K562 (cell line): ENCODE measurements at regions not wholly inside any gene's neighbourhood (a gene's known extent, or its start where the extent isn't known, plus 50 kb on each side); places are given as distances from the start of the nearest gene placed in this dataset.

Experiments used
- ATAC-seq: fragments of 200-7000 bp; cut with Tn5 transposase; 3 replicates; pipeline ENCODE4 v1.9.1; 2020; ENCODE audit warnings: moderate library complexity
- BruUV-seq: library from RNA; stranded (reverse); fragments of 400-500 nt; replicated peaks from 2 replicates; lab custom pipeline; 2021; lab: Mats Ljungman, UMichigan
- CTCF ChIA-PET: fragments of 300-600 bp; formaldehyde crosslinking; extraction: SDS; loops from one replicate; lab custom pipeline; 2021; ENCODE audit warnings: low intra/inter-chr PET ratio; lab: Yijun Ruan, JAX
- POLR2A ChIA-PET: fragments of 300-600, 350-650 bp; sonication (Branson Sonifier 250); formaldehyde crosslinking; extraction: SDS; loops from one replicate; lab custom pipeline; 2021; ENCODE audit warnings: antibody characterized with exemption, inconsistent platforms; lab: Yijun Ruan, JAX
- DNase-seq, 4 experiments: peaks; one replicate each; pipeline versions ENCODE4 v3.0.0 to v3.0.0-alpha.2; 2011 to 2018; ENCODE audit warnings: low spot score in 3 of 4, mixed read lengths in 3 of 4; ENCODE audit errors: extremely low read depth in 1 of 4
- FAIRE-seq: peaks from 2 replicates; lab custom pipeline; 2011; peaks lifted over from hg19 to GRCh38; lab: Jason Lieb, UNC
- H2AFZ ChIP-seq: 2 replicates; pipeline ENCODE4 v1.6.0; 2011; ENCODE audit warnings: low read depth, low read length, control low read depth, inconsistent platforms
- H3K27ac ChIP-seq: fragments of 200-600 bp; 3 replicates; pipeline ENCODE4 v1.8.0; 2011; ENCODE audit warnings: low read depth, mild to moderate bottlenecking, control low read depth, inconsistent platforms, low read length, moderate library complexity, mixed read lengths; ENCODE audit errors: extremely low read depth
- H3K27me3 ChIP-seq, 2 experiments: fragments of 300-600 bp in 1 of 2; 2 replicates in 1 of 2; 3 replicates in 1 of 2; pipeline versions ENCODE4 v1.6.0 to v1.8.0; 2011; ENCODE audit warnings: inconsistent platforms in 2 of 2, low read length in 2 of 2, mild to moderate bottlenecking in 1 of 2, mixed read lengths in 1 of 2, moderate library complexity in 1 of 2; ENCODE audit not compliant: control insufficient read depth in 2 of 2, insufficient read depth in 2 of 2
- H3K36me3 ChIP-seq: fragments of 300-600 bp; 3 replicates; pipeline ENCODE4 v1.8.0; 2011; ENCODE audit warnings: mild to moderate bottlenecking, low read length, inconsistent platforms; ENCODE audit not compliant: control insufficient read depth, insufficient read depth
- H3K4me1 ChIP-seq, 2 experiments: fragments of 200-600 bp in 1 of 2; replicated peaks in 1 of 2; 2 replicates in 1 of 2; 3 replicates in 1 of 2; pipeline versions ENCODE4 v1.5.1 to v1.8.0; 2011; ENCODE audit warnings: inconsistent platforms in 2 of 2, low read length in 2 of 2, mild to moderate bottlenecking in 1 of 2, mixed read lengths in 1 of 2, moderate library complexity in 1 of 2; ENCODE audit not compliant: control insufficient read depth in 2 of 2, insufficient read depth in 2 of 2
- H3K4me2 ChIP-seq: 2 replicates; pipeline ENCODE4 v1.6.1; 2011; ENCODE audit warnings: low read length, control low read depth, inconsistent platforms, mixed read lengths; ENCODE audit not compliant: insufficient read depth
- H3K4me3 ChIP-seq: fragments of 200-600 bp; sonication (generic), shearing (Covaris generic); 2 replicates; pipeline ENCODE4 v1.5.1; 2016; ENCODE audit warnings: control low read depth, inconsistent platforms
- H3K79me2 ChIP-seq: fragments of 200-600 bp; 3 replicates; pipeline ENCODE4 v1.8.0; 2011; ENCODE audit warnings: low read length, inconsistent platforms; ENCODE audit not compliant: control insufficient read depth, insufficient read depth
- H3K9ac ChIP-seq, 2 experiments: 2 replicates each; pipeline versions ENCODE4 v1.6.0 to v1.6.1; 2011; ENCODE audit warnings: low read depth in 2 of 2, low read length in 2 of 2, control low read depth in 1 of 2, inconsistent platforms in 1 of 2, mild to moderate bottlenecking in 1 of 2, mixed read lengths in 1 of 2; ENCODE audit not compliant: insufficient read depth in 1 of 2
- H3K9me1 ChIP-seq: one replicate; pipeline ENCODE4 v1.6.0; 2011; ENCODE audit warnings: inconsistent platforms, mild to moderate bottlenecking, low read length, moderate library complexity; ENCODE audit not compliant: control insufficient read depth, insufficient read depth
- H3K9me3 ChIP-seq: replicated peaks from 2 replicates; pipeline ENCODE4 v1.5.1; 2011; ENCODE audit warnings: low read depth, low read length, inconsistent platforms; ENCODE audit not compliant: control insufficient read depth, insufficient read depth
- H4K20me1 ChIP-seq: replicated peaks from 2 replicates; pipeline ENCODE4 v1.6.1; 2011; ENCODE audit warnings: low read length, inconsistent platforms, mixed read lengths; ENCODE audit not compliant: control insufficient read depth, insufficient read depth
- BRCA1 ChIP-seq, 2 experiments: fragments of 450-650 bp in 1 of 2; sonication (generic) in 1 of 2; formaldehyde crosslinking in 1 of 2; IDR thresholded peaks; 2 replicates each; pipeline versions ENCODE4 v1.5.0 to v1.6.1; 2017 to 2020; ENCODE audit warnings: mild to moderate bottlenecking in 1 of 2, missing genetic modification reagents in 1 of 2
- ETS2 ChIP-seq: IDR thresholded peaks from 2 replicates; pipeline ENCODE4 v1.6.1; 2016; ENCODE audit warnings: borderline replicate concordance, missing genetic modification characterization, mild to moderate bottlenecking, moderate library complexity, missing compliant biosample characterization; ENCODE audit not compliant: poor library complexity, severe bottlenecking
- MCM3 ChIP-seq: fragments of 450-650 bp; IDR thresholded peaks from 2 replicates; pipeline ENCODE4 v1.6.1; 2016
- NCOR1 ChIP-seq: fragments of 450-650 bp; IDR thresholded peaks from 2 replicates; pipeline ENCODE4 v1.6.1; 2016; ENCODE audit warnings: mild to moderate bottlenecking, moderate library complexity
- PRPF4 ChIP-seq: fragments of 200-400 bp; formaldehyde crosslinking; IDR thresholded peaks from one replicate; pipeline ENCODE4 v1.6.1; 2017; ENCODE audit warnings: low read length, low read depth, mild to moderate bottlenecking; ENCODE audit not compliant: insufficient read depth, poor library complexity, severe bottlenecking
- ZFP36 ChIP-seq: fragments of 150-350 bp; IDR thresholded peaks from 2 replicates; pipeline ENCODE4 v1.6.1; 2018; ENCODE audit warnings: low read length, low read depth; ENCODE audit not compliant: partially characterized antibody
- WGBS: fragments of 100-300 bp; shearing (Covaris generic); methylation state at CpG from one replicate; pipeline ENCODE4 v1.1.6; 2016; ENCODE audit warnings: low coverage, mixed read lengths; ENCODE audit not compliant: insufficient coverage; ENCODE audit errors: missing lambda C conversion rate; 5-methylcytosine and 5-hydroxymethylcytosine counted together
- in situ Hi-C: fragments of 300-500 bp; cut with MboI; formaldehyde crosslinking; loops from 4 replicates; pipeline ENCODE4 v1.15.0; 2018; ENCODE audit warnings: inconsistent platforms, mixed read lengths
- intact Hi-C: fragments of 100-400 bp; cut with micrococcal nuclease; formaldehyde crosslinking; loops from 2 replicates; pipeline ENCODE4 v1.14.2; 2022
- TF ChIP-seq, protein P1 (sequence below): fragments of 250-450 bp; sonication (Bioruptor Pico); IDR thresholded peaks from 2 replicates; pipeline ENCODE4 v1.5.0; 2021

DNA sequence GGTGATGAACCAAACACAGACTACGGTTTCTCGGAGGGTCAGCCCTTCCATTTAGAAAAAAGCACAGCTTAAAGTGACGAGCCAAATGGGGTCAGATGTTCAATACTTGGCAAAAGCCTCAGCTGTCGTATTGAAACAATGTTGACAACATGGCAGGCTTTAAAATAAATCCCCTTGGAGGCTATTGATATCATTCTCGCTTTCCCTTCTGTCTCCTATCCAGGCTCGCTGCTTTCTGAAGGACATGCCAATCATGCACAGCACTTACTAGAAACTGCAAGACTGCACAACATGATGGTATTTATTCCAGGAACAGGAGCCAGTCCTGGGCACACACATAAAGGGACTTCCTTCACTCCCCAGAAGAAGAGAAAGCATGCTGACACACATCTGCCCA, 137.9 kb downstream of the SLC7A11 start:
- Histone ChIP-seq H3K9me3 (no peaks in the 10 kb centered on the region), H3K27ac (no peak overlapping the region), H3K4me3 (no peak overlapping the region), H4K20me1 (no peaks in the 10 kb centered on the region), H3K4me2 (no peak overlapping the region), H3K79me2 (no peaks in the 10 kb centered on the region), H3K9ac (no peak overlapping the region), H3K4me1 (no peaks in the 10 kb centered on the region), H3K27me3 (no peaks in the 10 kb centered on the region), H3K9me1 (no peaks in the 10 kb centered on the region), H2AFZ (no peak overlapping the region), H3K36me3 (no peaks in the 10 kb centered on the region)
- no peak for FAIRE-seq
- intact Hi-C loops: no loop called here
- ATAC-seq: no peak
- ChIA-PET CTCF (no interaction called here), POLR2A (no interaction called here)
- no peak for DNase-seq
- in situ Hi-C loops: no loop called here
- TF ChIP-seq ETS2: no peak
- TF ChIP-seq MCM3: no peak
- TF ChIP-seq ZFP36: no peak
- no peak for TF ChIP-seq BRCA1 (IDR thresholded peaks at IDR 0.05)
- TF ChIP-seq BRCA1 (CRISPR knock-in tag; IDR thresholded peaks at IDR 0.05): no peak
- no peak for TF ChIP-seq PRPF4
- TF ChIP-seq, protein P1, sequence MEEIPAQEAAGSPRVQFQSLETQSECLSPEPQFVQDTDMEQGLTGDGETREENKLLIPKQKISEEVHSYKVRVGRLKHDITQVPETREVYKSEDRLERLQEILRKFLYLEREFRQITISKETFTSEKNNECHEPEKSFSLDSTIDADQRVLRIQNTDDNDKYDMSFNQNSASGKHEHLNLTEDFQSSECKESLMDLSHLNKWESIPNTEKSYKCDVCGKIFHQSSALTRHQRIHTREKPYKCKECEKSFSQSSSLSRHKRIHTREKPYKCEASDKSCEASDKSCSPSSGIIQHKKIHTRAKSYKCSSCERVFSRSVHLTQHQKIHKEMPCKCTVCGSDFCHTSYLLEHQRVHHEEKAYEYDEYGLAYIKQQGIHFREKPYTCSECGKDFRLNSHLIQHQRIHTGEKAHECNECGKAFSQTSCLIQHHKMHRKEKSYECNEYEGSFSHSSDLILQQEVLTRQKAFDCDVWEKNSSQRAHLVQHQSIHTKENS: no peak
- no peak for TF ChIP-seq NCOR1
- WGBS: 9% methylated on average over 6 of the region's 6 CpGs
- no TSS peak for BruUV-seq
